GM19043 (cell line): ENCODE measurements at regions not wholly inside any gene's neighbourhood (a gene's known extent, or its start where the extent isn't known, plus 50 kb on each side); places are given as distances from the start of the nearest gene placed in this dataset.

Source experiments
- ATAC-seq: cut with Tn5 transposase; IDR thresholded peaks from one replicate; pipeline ENCODE4 v1.9.1; 2021; ENCODE audit warnings: low read depth; ENCODE audit not compliant: unreplicated experiment

DNA sequence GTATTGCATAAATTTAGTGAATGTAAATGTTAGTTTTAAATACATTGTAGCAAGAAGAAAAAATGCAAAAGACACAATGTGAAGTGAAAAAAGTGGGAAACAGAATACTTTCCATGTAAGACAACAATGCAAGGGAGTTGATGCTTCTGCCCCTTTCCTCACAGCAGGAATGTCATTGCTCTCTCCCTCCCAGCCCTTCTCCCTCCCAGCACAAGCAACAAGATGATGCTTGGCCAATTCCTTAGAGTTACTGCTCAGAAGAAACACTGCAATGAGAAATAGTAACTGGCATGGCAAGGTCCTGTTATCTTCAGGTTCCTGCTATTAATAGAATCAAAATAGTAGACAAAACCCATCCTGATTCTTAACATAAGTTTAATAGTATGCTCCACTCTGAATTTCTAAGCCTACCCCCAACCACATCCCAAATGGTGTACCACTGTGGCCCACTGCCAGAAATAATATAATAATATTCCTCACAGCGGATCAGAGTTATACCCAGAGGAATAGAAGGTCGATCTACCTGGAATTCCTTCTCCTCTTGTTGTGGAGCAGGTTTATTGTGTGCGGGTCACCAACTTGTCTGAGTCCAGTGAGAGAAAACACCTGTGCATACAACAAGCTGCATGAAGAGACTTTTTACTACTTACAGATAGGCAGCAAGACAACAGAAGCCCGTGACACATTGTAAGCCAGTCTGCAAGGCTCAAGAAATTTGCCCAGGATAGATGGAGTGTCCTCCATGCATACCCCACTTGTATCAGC, 69.8 kb upstream of the SLC7A11 start:
- ATAC-seq, result no peak

DNA sequence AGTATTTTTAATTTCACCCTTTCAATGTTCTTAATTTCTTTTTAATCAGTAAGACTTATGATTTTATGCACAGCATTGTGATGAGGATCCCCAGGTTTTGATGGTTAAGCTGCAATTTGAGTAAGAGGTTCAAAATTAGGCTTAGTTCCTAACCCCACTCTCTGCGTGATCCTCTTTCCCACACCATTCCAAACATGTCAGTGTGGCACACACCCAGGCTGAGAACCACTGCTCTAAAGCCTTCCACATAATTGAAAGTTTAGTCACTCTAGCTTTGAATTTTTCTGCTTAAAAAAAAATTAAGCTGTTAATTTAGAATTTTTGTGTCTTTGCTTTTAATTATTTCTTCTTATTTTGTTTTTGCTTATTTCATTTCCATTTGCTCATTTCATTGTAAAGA, 68.8 kb upstream of the SLC7A11 start:
- ATAC-seq, result no peak

DNA sequence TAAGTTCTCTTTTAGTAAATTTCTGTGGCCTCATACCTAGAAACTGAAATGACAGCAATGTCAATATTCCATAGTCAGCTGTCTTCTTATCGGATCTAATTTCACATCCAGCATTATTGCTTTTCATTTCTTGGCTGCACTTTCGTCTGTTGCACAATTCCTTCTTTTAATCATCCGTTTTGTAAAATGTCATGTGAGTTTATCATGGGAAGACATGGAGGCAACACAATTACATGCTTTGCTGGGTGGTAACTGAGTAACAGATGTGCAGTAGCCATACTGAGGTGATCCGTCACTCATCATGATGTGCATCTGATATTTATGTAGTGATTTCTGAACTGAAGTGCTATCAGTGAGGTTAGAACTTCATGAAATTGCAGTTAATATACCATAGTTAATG, 68.3 kb upstream of the SLC7A11 start:
- ATAC-seq, result no peak

DNA sequence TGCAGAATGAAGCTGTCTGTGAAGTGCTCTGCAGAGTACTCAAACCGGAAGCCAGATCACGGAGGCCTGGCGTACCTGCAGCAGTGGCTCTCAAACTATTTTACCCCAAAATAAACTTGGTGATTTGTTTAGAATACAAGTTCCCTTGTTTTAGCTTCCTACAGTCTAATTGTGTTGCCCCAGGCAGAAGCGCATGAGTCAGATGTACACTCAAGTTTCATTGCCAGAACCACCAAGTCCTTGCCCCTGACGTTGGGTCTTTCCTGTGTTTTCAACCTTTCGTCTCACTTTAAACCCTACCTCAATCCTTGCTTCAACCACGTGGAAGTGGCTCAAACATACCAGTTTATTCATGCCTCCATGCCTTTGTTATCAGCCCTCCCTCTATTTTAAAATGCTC, 66.2 kb upstream of the SLC7A11 start:
- ATAC-seq, result no peak

DNA sequence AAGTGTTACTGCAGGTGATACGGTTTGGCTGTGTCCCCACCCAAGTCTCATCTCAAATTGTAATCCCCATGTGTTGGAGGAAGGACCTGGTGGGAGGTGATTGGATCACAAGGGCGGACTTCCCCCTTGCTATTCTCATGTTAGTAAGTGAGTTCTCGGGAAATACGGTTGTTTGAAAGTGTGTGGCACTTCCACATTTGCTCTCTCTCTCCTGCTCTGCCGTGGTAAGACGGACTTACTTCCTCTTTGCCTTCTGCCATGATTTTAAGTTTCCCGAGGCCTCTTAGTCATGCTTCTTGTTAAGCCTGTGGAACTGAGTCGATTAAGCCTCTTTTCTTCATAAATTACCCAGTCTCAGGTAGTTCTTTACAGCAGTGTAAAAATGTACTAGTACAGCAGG, 65.2 kb upstream of the SLC7A11 start:
- ATAC-seq, result no peak

DNA sequence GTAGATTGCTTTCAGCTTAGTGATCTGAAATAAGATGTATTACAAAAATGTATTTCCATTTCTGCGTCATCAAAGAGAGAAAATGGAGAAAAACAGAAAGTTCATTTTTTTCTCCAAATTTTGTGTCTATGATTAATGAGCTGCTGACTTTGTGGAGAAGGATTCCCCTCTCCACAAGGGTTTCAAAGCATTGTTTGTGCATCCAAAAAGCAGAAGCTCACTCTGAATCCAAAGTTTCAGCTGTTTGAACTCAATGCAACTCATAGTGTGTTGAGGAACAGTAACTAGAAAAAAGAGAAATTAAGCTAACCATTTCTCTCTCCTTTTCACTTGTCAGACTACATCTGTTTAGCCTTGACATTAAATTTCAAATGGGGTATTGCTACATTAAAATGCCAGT, 62.9 kb upstream of the SLC7A11 start:
- ATAC-seq, result no peak

DNA sequence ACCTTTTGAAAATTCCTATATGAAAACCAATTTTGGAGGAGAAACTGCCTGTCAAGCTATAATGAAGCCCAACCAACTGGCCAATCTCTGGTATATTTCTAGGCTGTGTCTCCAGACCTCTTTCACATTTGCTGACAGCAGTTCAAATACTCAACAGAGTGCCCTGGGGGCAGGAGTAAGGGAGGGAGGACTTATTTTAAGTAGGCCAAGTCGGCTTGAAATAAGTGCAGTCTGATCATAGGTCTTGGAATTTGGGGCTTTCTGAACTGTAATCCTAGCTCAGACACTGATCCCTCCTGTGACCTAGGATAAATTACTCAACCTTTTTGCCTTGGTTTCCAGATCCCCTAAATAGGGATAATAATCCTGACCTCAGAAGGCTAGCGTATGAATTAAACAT, 59.4 kb upstream of the SLC7A11 start:
- no peak for ATAC-seq

DNA sequence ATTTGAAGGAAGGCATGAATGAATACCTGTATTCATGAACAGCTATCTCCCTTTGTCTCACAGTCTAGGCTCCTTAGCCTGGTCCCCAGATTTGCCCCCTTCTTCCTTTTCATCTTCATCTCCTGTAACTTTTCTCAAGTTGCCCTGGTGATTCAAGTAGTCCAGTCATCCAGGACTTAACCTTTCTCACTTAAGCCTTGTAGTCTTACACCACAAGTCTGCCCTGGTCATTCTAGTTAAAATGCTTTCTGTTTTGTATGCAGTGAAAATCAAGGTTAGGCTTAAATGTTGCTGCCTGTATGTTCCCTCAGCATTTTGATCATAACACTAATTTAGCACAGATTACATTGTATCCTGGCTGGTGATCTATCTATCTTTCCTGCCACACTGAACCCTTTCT, 58.5 kb upstream of the SLC7A11 start:
- no peak for ATAC-seq

DNA sequence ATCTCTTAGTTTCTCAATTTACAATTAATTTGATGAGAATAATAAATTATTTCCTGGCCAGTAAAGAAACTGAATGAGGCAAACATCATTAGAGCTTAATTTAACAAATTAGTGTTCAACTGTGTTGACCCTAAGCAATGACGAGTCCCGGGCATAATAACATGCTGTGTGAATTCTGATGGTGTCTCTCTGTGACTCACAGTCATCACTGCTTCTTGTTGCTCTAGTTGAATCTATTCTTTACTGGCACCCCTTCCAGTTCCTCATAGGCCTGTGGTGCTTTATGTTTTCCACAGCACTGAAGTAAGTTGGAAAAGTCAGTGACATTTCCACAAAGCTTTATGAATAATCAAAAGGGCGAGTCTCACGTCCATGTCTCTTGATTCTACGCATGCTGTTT, 57.7 kb upstream of the SLC7A11 start:
- ATAC-seq, result no peak

DNA sequence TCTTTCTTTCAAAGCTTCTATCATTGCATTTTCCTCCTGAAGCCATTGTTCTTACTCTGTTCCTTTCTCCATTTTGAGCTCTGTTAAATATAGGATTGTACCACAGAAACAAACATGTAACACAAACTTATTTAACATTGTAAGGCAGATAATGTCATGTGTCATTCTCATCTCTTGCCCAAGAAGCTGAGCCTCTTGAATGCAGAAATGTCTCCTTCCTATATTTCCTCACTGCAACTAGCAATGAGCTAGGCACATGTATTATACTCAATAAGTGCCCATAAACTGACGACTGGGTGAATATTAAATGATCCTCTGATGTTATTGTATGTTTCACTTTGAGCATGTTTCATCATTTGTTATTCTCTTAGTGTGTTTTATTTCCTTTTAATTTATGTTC, 56.7 kb upstream of the SLC7A11 start:
- ATAC-seq, result no peak

DNA sequence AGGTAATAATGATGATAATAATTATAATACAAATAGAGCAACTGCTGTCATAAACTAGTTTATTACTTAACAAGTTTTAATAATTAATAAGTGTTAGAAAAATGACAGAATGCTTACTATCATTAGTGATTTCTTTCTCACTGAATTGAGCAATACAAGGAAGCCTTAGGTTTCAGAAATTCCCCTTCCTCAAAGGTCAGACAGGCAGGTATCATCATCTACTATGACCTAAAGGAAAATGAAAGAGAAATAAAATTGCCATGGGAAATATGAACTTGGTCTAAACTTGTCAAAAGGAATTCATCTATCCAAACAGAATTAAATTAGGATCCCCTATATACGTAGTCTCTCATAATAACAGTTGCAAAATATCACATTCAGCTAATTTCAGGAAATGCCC, 56.3 kb upstream of the SLC7A11 start:
- ATAC-seq, result no peak

DNA sequence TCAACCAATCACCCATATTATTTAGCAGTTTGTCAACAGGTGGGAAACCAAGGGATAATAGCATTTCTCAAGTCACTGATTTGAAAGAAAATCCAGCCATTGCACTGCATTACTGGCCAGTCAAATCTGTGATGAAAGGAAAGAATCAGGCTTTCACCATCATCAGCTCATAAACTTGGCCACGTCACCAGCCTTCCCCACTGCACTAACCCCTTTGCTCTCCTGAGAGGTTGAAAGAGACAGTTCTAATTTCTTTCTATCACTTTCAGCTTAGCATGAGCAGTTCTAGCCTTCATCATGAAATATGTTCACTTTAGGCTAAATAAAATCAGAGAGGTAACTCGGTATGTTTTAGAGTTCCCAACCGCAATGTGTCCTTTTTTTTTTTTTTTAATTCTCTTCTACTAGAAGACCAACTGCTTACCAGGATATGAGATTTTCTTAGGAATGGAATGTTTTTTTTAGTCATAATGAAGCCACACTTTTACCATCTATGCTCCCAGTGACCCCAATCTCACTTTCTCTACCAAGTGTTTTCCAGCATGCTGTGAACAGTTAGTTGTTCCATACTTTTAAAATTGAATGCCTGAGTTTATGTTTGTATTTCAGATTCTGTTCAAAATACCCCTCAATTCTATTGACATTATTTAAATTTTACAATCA, 55.7 kb upstream of the SLC7A11 start:
- no peak for ATAC-seq

DNA sequence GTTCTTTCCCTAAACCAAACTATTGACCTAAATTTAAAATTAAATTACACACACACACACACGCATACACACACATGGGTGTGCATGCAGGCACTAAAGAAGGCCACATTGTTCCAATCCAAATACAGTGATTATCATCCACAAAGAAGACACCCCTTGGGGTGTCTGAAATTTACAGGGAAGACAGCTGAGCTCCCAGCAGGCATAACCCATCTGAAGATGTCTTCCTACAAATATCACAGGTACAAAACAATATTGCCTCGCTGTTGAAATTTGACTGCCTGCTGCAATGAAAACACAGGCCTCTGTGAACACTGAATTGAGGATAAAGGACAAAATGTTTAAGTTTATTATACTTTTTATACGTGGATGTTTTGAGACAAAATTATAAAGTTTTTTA, 50.2 kb upstream of the SLC7A11 start:
- no peak for ATAC-seq
